H9 (cell line): ENCODE measurements at regions not wholly inside any gene's neighbourhood (a gene's known extent, or its start where the extent isn't known, plus 50 kb on each side); places are given as distances from the start of the nearest gene placed in this dataset.
A peak's percentile ranks its signal among the peaks of the same experiment; 100 is the strongest.

ENCODE experiments used
- DNase-seq: peaks from one replicate; pipeline ENCODE4 v3.0.0-alpha.2; 2017
- H2AFZ ChIP-seq: one replicate; pipeline ENCODE4 v1.6.1; 2013; ENCODE audit warnings: mild to moderate bottlenecking, low read length, control low read depth, moderate library complexity
- H2AK5ac ChIP-seq: 2 replicates; pipeline ENCODE4 v1.6.1; 2013; ENCODE audit warnings: low read length, control low read depth, mixed read lengths; ENCODE audit not compliant: insufficient read length
- H2BK120ac ChIP-seq: one replicate; pipeline ENCODE4 v1.6.1; 2013; ENCODE audit warnings: low read depth, mild to moderate bottlenecking, low read length, control low read depth, inconsistent platforms; ENCODE audit not compliant: poor library complexity, severe bottlenecking
- H2BK12ac ChIP-seq: 2 replicates; pipeline ENCODE4 v1.6.1; 2013; ENCODE audit warnings: low read length, control low read depth, mixed read lengths, low read depth; ENCODE audit not compliant: insufficient read length
- H2BK15ac ChIP-seq: 2 replicates; pipeline ENCODE4 v1.6.1; 2013; ENCODE audit warnings: low read depth, low read length, control low read depth
- H2BK20ac ChIP-seq: one replicate; pipeline ENCODE4 v1.6.1; 2013; ENCODE audit warnings: low read depth, mild to moderate bottlenecking, low read length, control low read depth, inconsistent platforms; ENCODE audit not compliant: poor library complexity, severe bottlenecking
- H2BK5ac ChIP-seq: 2 replicates; pipeline ENCODE4 v1.6.1; 2013; ENCODE audit warnings: low read length, control low read depth, mixed read lengths; ENCODE audit not compliant: insufficient read length
- H3K14ac ChIP-seq: 2 replicates; pipeline ENCODE4 v1.6.1; 2013; ENCODE audit warnings: low read length, control low read depth; ENCODE audit not compliant: insufficient read depth
- H3K18ac ChIP-seq: 2 replicates; pipeline ENCODE4 v1.6.1; 2013; ENCODE audit warnings: low read depth, mild to moderate bottlenecking, mixed read lengths, low read length, control low read depth; ENCODE audit not compliant: insufficient read length
- H3K23ac ChIP-seq: 2 replicates; pipeline ENCODE4 v1.6.1; 2013; ENCODE audit warnings: low read length, control low read depth, mixed read lengths, low read depth; ENCODE audit not compliant: insufficient read length
- H3K23me2 ChIP-seq: 2 replicates; pipeline ENCODE4 v1.6.1; 2013; ENCODE audit warnings: low read depth, mild to moderate bottlenecking, mixed read lengths, low read length, control low read depth; ENCODE audit not compliant: insufficient read length, poor library complexity, severe bottlenecking
- H3K27ac ChIP-seq: 2 replicates; pipeline ENCODE4 v1.5.1; 2013; ENCODE audit warnings: low read length, control low read depth, mixed read lengths, low read depth; ENCODE audit not compliant: insufficient read length
- H3K27me3 ChIP-seq: 2 replicates; pipeline ENCODE4 v1.6.1; 2013; ENCODE audit warnings: low read length, control low read depth, inconsistent platforms; ENCODE audit not compliant: insufficient read depth
- H3K4ac ChIP-seq: 2 replicates; pipeline ENCODE4 v1.6.1; 2013; ENCODE audit warnings: low read depth, mild to moderate bottlenecking, control low read depth, inconsistent platforms, low read length, moderate library complexity
- H3K4me1 ChIP-seq: 2 replicates; pipeline ENCODE4 v1.6.1; 2013; ENCODE audit warnings: low read length, control low read depth, inconsistent platforms; ENCODE audit not compliant: insufficient read depth
- H3K4me2 ChIP-seq: 2 replicates; pipeline ENCODE4 v1.6.1; 2013; ENCODE audit warnings: low read length, control low read depth, mixed read lengths; ENCODE audit not compliant: insufficient read length, insufficient read depth
- H3K56ac ChIP-seq: 2 replicates; pipeline ENCODE4 v1.6.1; 2013; ENCODE audit warnings: low read depth, mild to moderate bottlenecking, mixed read lengths, low read length, control low read depth; ENCODE audit not compliant: insufficient read length
- H3K79me1 ChIP-seq: 2 replicates; pipeline ENCODE4 v1.6.1; 2013; ENCODE audit warnings: low read depth, mild to moderate bottlenecking, moderate library complexity, low read length, control low read depth, inconsistent platforms; ENCODE audit not compliant: insufficient read depth, poor library complexity, severe bottlenecking
- H3K79me2 ChIP-seq: 2 replicates; pipeline ENCODE4 v1.6.1; 2013; ENCODE audit warnings: low read length, control low read depth, inconsistent platforms; ENCODE audit not compliant: insufficient read depth
- H3K9ac ChIP-seq: 2 replicates; pipeline ENCODE4 v1.6.1; 2013; ENCODE audit warnings: low read length, control low read depth, mixed read lengths; ENCODE audit not compliant: insufficient read length; ENCODE audit errors: extremely low read depth
- H3K9me3 ChIP-seq: one replicate; pipeline ENCODE4 v1.6.1; 2013; ENCODE audit warnings: low read depth, low read length, inconsistent platforms; ENCODE audit not compliant: control insufficient read depth
- H3T11ph ChIP-seq: one replicate; pipeline ENCODE4 v1.6.1; 2013; ENCODE audit warnings: mild to moderate bottlenecking, low read length, control low read depth, inconsistent platforms
- H4K20me1 ChIP-seq: one replicate; pipeline ENCODE4 v1.6.1; 2013; ENCODE audit not compliant: control insufficient read depth, insufficient read length, insufficient read depth
- H4K5ac ChIP-seq: 2 replicates; pipeline ENCODE4 v1.6.1; 2013; ENCODE audit warnings: low read depth, mild to moderate bottlenecking, mixed read lengths, low read length, control low read depth; ENCODE audit not compliant: insufficient read length
- H4K8ac ChIP-seq: replicated peaks from 2 replicates; pipeline ENCODE4 v1.6.1; 2013; ENCODE audit warnings: low read length, control low read depth, mixed read lengths, low read depth; ENCODE audit not compliant: insufficient read length
- H4K91ac ChIP-seq: 2 replicates; pipeline ENCODE4 v1.6.1; 2013; ENCODE audit warnings: low read depth, mild to moderate bottlenecking, moderate library complexity, mixed read lengths, low read length, control low read depth; ENCODE audit not compliant: insufficient read length
- H3K27ac Mint-ChIP-seq, 3 experiments: 2 replicates in 2 of 3; 3 replicates in 1 of 3; pipeline ENCODE4 v1.8.0; 2020 to 2021; ENCODE audit warnings: mixed read lengths in 3 of 3, mild to moderate bottlenecking in 1 of 3, moderate library complexity in 1 of 3
- H3K27me3 Mint-ChIP-seq: 2 replicates; pipeline ENCODE4 v1.8.0; 2021; ENCODE audit warnings: low read depth, mild to moderate bottlenecking, moderate library complexity, mixed read lengths
- H3K36me3 Mint-ChIP-seq, 3 experiments: 2 replicates in 2 of 3; 3 replicates in 1 of 3; pipeline ENCODE4 v1.8.0; 2020 to 2021; ENCODE audit warnings: low read depth in 3 of 3, mixed read lengths in 3 of 3; ENCODE audit not compliant: insufficient read depth in 1 of 3
- H3K4me1 Mint-ChIP-seq, 2 experiments: 2 replicates each; pipeline ENCODE4 v1.8.0; 2020; ENCODE audit warnings: mixed read lengths in 2 of 2
- H3K4me3 Mint-ChIP-seq, 2 experiments: 2 replicates in 1 of 2; 3 replicates in 1 of 2; pipeline ENCODE4 v1.8.0; 2020 to 2021; ENCODE audit warnings: mild to moderate bottlenecking in 2 of 2, mixed read lengths in 2 of 2, moderate library complexity in 1 of 2
- H3K9me3 Mint-ChIP-seq, 2 experiments: 2 replicates in 1 of 2; 3 replicates in 1 of 2; pipeline ENCODE4 v1.8.0; 2020; ENCODE audit warnings: mild to moderate bottlenecking in 2 of 2, mixed read lengths in 2 of 2, moderate library complexity in 1 of 2
- WGBS: extraction: QIAGEN DNeasy Blood & Tissue Kit; methylation state at CpG from one replicate; pipeline ENCODE4 v1.1.7; 2013; ENCODE audit warnings: missing lambda C conversion rate, low lambda C conversion rate, mixed read lengths; ENCODE audit not compliant: insufficient read length; ENCODE audit errors: extremely low coverage; 5-methylcytosine and 5-hydroxymethylcytosine counted together
- TF ChIP-seq, protein P1 (sequence below): fragments of 200-600 bp; sonication (generic); conservative IDR thresholded peaks from 3 replicates; pipeline ENCODE4 v1.8.0; 2021; ENCODE audit warnings: antibody characterized with exemption, mild to moderate bottlenecking

DNA sequence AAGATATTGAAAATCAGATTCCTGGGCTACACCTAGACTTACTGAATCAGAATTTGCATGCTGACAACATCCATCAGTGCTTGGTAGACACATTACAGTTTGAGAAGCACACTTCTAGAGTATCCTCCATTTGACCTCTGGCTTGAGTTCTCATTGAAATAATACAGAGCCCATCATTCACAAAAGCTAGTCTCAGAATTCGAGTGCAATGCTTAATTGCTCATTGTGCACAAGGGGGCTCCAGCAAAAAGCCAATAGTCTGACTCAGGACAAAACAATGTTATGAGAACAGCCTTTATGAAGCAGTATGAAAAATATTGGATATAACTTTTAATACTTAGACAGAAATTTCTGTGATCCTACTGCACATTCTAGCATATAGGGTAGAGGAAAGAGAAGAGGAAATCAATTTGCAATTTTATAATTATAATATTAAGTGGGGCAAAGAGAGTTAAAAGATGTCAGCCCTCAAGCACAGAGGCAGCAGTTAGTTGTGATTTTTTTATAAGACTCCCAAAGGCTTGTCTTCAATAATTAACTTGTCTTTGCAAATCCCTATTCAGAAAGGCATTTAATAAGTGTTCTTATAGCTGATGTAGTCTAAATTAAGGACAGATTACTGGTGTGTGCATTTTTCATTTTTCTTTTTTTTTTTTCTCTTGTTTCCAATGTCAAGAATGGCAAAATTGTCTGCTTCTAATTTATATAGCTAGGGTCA, 105.8 kb upstream of the ANK3 start:
- H2BK12ac ChIP-seq, result no peak overlapping the region
- no CpG with 5 or more reads among the region's 1 CpG for WGBS
- no peaks in the 10 kb centered on the region for H3K79me2 ChIP-seq
- H4K8ac ChIP-seq, result no peak overlapping the region
- no peak overlapping the region for H2BK120ac ChIP-seq
- no peak overlapping the region for H3K14ac ChIP-seq
- no peak overlapping the region for H3T11ph ChIP-seq
- no peak overlapping the region for H3K9ac ChIP-seq
- H3K4ac ChIP-seq, result no peak overlapping the region
- no peak overlapping the region for H4K5ac ChIP-seq
- H2BK20ac ChIP-seq, result no peak overlapping the region
- H3K4me1 Mint-ChIP-seq, result peaks cover 0 to 4% of the 10 kb centered on the region in 2 experiments; a peak in 1 of 4 replicates
- H3K56ac ChIP-seq, result no peak overlapping the region
- H3K4me1 ChIP-seq, result no peaks in the 10 kb centered on the region
- H3K4me2 ChIP-seq, result no peak overlapping the region
- DNase-seq, result no peak
- H2BK5ac ChIP-seq, result no peak overlapping the region
- no peak overlapping the region for H2AK5ac ChIP-seq
- no peaks in the 10 kb centered on the region for H3K79me1 ChIP-seq
- H3K27ac ChIP-seq, result no peak overlapping the region
- TF ChIP-seq, protein P1, sequence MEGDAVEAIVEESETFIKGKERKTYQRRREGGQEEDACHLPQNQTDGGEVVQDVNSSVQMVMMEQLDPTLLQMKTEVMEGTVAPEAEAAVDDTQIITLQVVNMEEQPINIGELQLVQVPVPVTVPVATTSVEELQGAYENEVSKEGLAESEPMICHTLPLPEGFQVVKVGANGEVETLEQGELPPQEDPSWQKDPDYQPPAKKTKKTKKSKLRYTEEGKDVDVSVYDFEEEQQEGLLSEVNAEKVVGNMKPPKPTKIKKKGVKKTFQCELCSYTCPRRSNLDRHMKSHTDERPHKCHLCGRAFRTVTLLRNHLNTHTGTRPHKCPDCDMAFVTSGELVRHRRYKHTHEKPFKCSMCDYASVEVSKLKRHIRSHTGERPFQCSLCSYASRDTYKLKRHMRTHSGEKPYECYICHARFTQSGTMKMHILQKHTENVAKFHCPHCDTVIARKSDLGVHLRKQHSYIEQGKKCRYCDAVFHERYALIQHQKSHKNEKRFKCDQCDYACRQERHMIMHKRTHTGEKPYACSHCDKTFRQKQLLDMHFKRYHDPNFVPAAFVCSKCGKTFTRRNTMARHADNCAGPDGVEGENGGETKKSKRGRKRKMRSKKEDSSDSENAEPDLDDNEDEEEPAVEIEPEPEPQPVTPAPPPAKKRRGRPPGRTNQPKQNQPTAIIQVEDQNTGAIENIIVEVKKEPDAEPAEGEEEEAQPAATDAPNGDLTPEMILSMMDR, result no peak
- no peaks in the 10 kb centered on the region for H3K36me3 Mint-ChIP-seq
- H3K9me3 Mint-ChIP-seq, result no peaks in the 10 kb centered on the region
- no peak overlapping the region for H2AFZ ChIP-seq
- no peak overlapping the region for H3K23ac ChIP-seq
- no peaks in the 10 kb centered on the region for H3K23me2 ChIP-seq
- 0 out of 7 replicates have a peak overlapping the region, but pooled peaks of 1 of the 3 experiments have one; percentile 50 for H3K27ac Mint-ChIP-seq
- no peaks in the 10 kb centered on the region for H3K9me3 ChIP-seq
- H4K20me1 ChIP-seq, result no peaks in the 10 kb centered on the region
- H3K18ac ChIP-seq, result no peak overlapping the region
- no peaks in the 10 kb centered on the region for H3K27me3 Mint-ChIP-seq
- H3K4me3 Mint-ChIP-seq, result no peak overlapping the region
- H4K91ac ChIP-seq, result no peak overlapping the region
- H3K27me3 ChIP-seq, result no peaks in the 10 kb centered on the region
- no peak overlapping the region for H2BK15ac ChIP-seq
